Renal cortex interstitium (tissue), 11 donors: ENCODE measurements at regions not wholly inside any gene's neighbourhood (a gene's known extent, or its start where the extent isn't known, plus 50 kb on each side); places are given as distances from the start of the nearest gene placed in this dataset.
A peak's percentile ranks its signal among the peaks of the same experiment; 100 is the strongest.

Experiments
- DNase-seq, 11 donors: peaks; one replicate each; pipeline ENCODE4 v3.0.0-alpha.2; 2013; ENCODE audit warnings: low read depth in 9 of 11, low spot score in 4 of 11; ENCODE audit errors: extremely low read depth in 1 of 11

- DNase-seq, result no peak
Observed at GRCh38 chr18:55863391-55863706, 275.4 kb upstream of the TCF4 start.

DNA sequence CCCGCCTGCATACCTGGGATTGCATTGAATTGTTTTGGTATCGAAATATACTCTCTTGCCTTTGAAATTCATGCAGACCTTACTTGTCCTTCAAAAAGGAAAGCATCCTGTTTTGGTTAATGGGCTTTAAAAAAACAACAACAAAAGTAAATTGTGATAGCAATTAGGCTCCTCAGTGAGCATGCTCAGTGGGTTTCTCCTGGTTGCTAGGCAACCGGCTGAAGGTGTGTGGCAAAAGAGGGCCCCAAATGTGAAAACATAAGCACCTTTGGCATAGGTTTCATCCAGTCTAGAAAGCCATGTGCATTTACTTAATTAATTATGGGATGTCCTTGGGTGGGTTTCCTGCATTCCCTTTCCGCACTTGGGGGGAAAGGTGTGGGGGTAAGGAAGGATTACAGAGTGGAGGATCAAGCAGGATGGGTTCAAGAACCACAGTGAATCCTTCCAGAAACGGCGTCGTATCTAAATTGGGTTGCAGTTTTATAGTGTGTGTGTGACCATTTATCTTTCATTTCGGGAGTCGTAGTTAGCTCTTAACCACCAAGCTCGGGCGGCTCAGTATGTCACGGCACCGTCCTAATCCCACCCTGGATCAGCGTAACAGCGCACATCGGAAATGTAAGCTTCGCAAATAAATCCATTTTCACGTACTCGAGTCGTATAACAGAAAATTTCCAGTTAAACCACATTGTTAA is 274.9 kb upstream of the TCF4 start:
- no peak for DNase-seq

- DNase-seq, result no peak
Observed at GRCh38 chr18:55861266-55861665, 273.3 kb upstream of the TCF4 start.

DNA sequence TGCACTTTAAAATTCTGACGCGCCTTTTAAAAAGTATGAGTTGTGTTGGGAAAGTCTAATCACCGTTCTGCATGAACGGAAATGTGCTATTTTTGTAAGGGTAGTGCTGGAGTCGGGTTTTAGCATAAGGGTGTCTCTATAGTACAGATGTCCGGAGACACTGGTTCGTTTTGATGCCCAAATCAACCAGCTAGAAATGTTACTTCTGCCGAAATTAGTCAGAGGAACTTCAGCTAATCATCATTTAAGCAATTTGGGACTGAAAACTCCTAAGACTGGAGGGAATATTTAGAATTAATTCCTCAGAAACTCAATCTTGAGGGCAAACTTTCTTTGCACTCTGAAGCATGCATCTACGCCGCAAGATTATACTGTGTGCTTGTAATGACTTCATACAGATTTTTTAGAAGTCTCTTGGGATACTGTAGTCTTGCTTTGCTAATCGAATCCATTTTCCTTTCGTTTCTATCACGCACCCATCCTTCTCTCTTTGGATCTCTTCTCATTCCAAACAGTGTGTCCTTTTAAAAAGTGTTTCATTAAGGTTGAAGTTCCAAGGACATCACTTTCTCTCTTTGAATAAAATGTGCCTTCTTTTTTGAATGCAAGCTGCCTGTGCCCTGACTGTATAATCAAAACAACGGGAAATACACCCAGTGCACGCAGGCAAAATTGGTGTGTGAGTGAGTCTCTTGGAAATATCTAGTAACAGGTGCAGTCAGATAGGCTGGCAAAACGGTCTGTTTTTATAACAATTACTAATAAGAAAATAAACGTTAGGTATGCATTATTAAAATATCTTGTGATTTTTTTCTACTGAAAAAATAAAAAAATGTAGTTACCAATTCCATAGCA is 270.9 kb upstream of the TCF4 start:
- DNase-seq, result peak in 2 of 11 donors; percentile 12 to 14

GRCh38 chr18:55857956-55858355 is 270.0 kb upstream of the TCF4 start:
- DNase-seq, result no peak

DNA sequence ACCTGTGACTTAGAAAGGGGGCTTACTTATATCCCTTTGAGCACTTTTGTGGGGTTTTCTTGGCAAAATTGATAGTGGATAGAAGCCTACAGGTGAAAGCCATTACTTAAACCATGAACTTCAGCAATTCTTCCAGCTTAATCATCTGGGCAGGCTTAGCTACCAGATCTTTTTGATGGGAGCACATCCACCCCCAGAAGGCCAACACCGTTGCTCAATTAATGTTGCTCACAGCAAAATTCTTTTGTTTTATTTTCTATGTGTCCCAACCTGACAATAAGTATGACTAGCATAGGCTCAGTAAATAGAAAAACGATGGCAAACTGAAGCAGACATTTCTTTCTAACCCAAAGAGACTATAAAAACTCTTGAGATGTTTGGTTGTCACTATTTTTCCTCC is 269.4 kb upstream of the TCF4 start:
- DNase-seq, result no peak

GRCh38 chr18:55856679-55857078 is 268.7 kb upstream of the TCF4 start:
- no peak for DNase-seq

GRCh38 chr18:55856229-55856628 is 268.2 kb upstream of the TCF4 start:
- no peak for DNase-seq

DNA sequence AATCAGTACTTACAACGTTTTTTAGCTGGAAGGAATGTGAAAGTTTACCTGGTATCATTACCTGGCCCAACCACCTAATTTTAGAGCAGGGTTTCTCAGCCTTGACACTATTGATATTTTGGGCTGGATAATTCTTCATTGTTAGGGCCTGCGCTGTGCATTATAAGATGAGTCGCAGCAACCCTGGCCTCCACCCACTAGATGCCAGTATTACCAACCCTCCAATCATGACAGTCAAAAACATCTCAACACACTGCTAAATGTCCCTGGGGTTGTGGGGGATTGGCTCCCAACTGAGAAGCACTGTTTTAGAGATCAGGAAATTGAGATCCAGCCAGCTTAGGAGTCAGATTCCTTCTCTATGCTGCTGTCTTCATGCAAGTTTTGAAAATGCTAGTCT is 265.3 kb upstream of the TCF4 start:
- DNase-seq, result no peak

GRCh38 chr18:55850904-55851303 is 262.9 kb upstream of the TCF4 start:
- DNase-seq, result no peak

DNA sequence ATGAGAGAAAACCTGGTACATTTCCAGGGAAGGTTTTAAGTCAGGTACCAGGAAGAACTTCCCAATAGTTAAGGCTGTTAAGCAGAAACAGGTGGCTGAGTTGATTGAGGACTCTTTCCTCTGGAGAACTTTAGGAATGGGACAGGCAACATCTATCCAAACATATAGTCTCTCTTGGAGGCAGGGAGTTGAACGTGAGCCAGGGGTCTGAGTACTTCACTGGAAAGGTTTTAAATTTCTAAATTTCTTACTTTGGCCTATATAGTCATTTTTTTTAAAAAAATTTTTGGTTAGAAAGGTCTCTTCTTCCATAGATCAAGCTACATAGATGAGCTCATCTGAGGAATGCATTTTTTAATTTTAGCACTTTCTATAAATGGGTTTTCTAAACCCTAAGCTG is 261.4 kb upstream of the TCF4 start:
- DNase-seq, result no peak

- DNase-seq, result no peak
Observed at GRCh38 chr18:55847960-55848359, 260.0 kb upstream of the TCF4 start.

- no peak for DNase-seq
Observed at GRCh38 chr18:55845221-55845620, 257.2 kb upstream of the TCF4 start.

DNA sequence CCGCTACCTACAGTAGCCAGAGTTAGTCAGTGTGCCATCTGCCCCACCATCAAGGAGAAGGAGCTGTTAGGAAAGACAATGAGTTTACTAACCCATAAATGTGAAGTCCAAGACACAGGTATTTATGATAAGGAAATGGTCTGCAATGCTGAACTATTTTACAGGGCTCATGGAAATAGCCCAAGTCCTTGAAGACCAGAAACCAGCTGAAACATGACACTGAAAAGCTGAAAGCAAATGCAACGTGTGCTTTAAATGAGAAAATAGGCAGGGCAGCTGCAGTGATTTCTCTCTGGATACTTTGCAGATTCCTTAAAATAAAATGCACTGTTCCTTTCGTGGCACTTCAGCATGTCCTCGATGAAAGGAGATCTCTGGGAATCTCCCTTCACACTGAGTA is 256.4 kb upstream of the TCF4 start:
- no peak for DNase-seq

GRCh38 chr18:55841314-55841713 is 253.3 kb upstream of the TCF4 start:
- no peak for DNase-seq

DNA sequence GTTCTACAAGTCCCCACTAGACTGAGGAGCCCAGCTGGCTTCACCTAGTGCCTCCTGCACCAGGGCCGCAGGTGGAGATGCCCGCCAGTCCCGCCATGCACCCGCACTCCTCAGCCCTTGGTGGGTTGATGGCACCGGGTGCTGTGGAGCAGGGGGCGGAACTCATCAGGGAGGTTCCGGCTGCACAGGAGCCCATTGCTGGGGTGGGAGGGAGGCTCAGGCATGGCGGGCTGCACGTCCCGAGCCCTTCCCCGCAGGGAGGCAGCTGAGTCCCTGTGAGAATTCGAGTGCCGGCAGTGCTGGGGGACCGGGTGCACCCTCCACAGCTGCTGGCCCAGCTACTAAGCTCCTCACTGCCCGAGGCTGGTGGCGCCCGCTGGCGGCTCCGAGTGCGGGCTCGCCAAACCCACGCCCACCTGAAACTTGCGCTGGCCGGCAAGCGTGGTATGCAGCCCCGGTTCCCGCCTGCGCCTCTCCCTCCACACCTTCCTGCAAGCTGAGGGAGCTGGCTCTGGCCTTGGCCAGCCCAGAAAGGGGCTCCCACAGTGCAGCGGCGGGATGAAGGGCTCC is 252.7 kb upstream of the TCF4 start:
- no peak for DNase-seq

- no peak for DNase-seq
Observed at GRCh38 chr18:55839343-55839742, 251.4 kb upstream of the TCF4 start.

DNA sequence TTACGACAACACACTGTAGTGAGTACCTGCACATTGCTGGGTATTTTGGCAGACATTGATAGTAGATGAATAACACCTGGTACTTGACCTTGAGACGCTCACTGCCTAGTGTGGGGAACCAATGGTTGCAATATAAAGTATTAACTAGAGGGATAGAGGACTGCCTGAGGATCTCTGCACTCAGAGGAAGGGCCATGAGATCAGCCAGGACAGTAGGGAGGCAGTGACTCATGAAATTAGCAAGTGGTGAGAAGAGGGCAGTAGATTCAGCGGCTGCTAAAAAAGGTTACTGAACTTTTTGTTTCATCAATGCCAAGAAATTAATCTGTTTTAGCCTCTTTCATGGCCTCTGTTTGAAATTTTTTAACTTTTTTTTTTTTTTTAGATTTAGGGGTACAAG is 250.8 kb upstream of the TCF4 start:
- no peak for DNase-seq

DNA sequence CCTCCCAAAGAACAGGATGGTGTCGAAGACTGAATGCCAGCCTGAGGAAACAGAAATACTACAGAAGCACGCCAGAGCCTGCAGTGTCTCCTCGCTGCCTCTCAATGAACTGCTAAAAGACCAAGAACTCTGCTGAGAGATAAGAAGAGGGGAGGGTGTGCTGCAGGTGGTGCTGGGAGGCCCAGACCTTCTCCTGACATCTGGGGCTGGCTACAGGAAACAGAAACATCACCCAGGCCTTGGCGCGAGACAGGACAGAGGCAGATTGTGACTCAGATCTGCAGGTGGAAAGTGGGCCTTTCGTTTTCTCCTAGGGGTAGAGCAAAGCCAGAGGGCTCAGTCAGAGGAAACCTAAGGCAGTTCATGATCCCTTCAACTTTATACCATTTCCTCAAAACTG is 250.3 kb upstream of the TCF4 start:
- DNase-seq, result no peak

DNA sequence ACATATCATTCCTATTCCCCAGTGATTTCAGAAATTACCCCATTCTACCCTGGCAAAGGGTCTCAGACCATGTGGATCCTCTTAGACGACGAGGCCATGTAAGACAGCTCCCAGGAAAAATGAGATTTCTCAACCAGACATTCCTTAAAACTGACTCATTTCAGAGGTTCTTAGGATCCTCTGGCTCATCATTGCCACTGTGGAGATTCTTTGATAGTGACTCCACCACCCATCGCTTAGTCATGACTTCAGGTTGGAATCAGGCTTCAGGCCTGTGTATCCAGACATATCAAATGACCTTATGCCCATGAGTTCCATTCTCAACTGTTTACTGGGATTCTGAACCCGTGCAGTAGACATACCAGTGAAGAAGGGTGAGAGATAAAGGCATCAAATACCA is 245.6 kb upstream of the TCF4 start:
- no peak for DNase-seq

DNA sequence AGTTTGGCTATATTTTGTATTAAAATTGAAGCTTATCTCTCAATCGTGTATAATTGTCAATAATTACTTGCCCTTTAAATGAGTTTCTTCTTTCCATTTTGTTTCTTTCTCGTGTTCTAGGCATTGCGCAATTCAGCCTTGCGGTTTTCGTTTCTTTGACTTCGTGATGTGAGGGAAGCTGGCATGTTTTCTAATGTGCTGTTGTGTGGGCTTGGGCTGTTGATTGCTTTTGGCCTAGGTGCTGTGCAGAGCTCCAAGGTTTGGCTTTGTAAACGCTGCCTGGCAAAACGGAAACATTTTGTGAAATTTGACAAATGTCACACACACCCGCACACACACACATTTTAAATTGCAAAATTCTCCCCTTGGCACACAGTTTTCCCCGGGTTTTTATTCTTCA is 242.6 kb upstream of the TCF4 start:
- DNase-seq, result no peak
